ENCODE measurements at regions not wholly inside any gene's neighbourhood (a gene's known extent, or its start where the extent isn't known, plus 50 kb on each side); places are given as distances from the start of the nearest gene placed in this dataset.
A peak's percentile ranks its signal among the peaks of the same experiment; 100 is the strongest.

- peak; percentile 68 for TF ChIP-seq JUN (IDR thresholded peaks at IDR 0.05; ENCODE audit: borderline replicate concordance, low read depth, low read length)
- TF ChIP-seq JUN (CRISPR knock-in tag; IDR thresholded peaks at IDR 0.05; ENCODE audit: borderline replicate concordance): no peak
- TF ChIP-seq ZNF79 (CRISPR knock-in tag; IDR thresholded peaks at IDR 0.05; ENCODE audit: low read depth): no peak
- TF ChIP-seq RREB1 (CRISPR knock-in tag; IDR thresholded peaks at IDR 0.05): no peak
- TF ChIP-seq ARHGAP35 (IDR thresholded peaks at IDR 0.05; ENCODE audit: partially characterized antibody): no peak
- peak; percentile 81 for TF ChIP-seq ATF3 (IDR thresholded peaks at IDR 0.05)
- TF ChIP-seq ATF3 (CRISPR knock-in tag; conservative IDR thresholded peaks at IDR 0.05): no peak
- TF ChIP-seq ZBTB8A (IDR thresholded peaks at IDR 0.05; ENCODE audit: partially characterized antibody): no peak
- TF ChIP-seq ZNF445 (CRISPR knock-in tag; IDR thresholded peaks at IDR 0.05; ENCODE audit: low read depth): no peak
- TF ChIP-seq CUX1 (CRISPR knock-in tag; IDR thresholded peaks at IDR 0.05): no peak
- peak; percentile 86 to 91 for TF ChIP-seq TRIM24 (IDR thresholded peaks at IDR 0.05)
- no peak for TF ChIP-seq POLR2A (conservative IDR thresholded peaks at IDR 0.05)
- TF ChIP-seq CCNT2 (IDR thresholded peaks at IDR 0.05; ENCODE audit: borderline replicate concordance, extremely low read depth, insufficient read length, low read depth, low read length): no peak
- no peak for TF ChIP-seq L3MBTL2 (IDR thresholded peaks at IDR 0.05)
- TF ChIP-seq PRPF4 (IDR thresholded peaks at IDR 0.05; ENCODE audit: insufficient read depth, low read depth, low read length, poor library complexity, severe bottlenecking): no peak
Observed at GRCh38 chr6:4487538-4487937, 288.7 kb upstream of the CDYL start (continued).

Measured in K562 (cell line).